Fibroblast of villous mesenchyme (primary cell): ENCODE measurements at regions not wholly inside any gene's neighbourhood (a gene's known extent, or its start where the extent isn't known, plus 50 kb on each side); places are given as distances from the start of the nearest gene placed in this dataset.

ENCODE experiments used
- DNase-seq: peaks from one replicate; pipeline ENCODE4 v3.0.0-alpha.2; 2010; ENCODE audit warnings: low read depth
- H3K4me3 ChIP-seq: 2 replicates; pipeline ENCODE4 v1.5.1; 2011; ENCODE audit warnings: low read depth, mild to moderate bottlenecking, low read length
- CTCF ChIP-seq: IDR thresholded peaks from 2 replicates; pipeline ENCODE4 v1.5.1; 2012; ENCODE audit warnings: low read depth, mild to moderate bottlenecking, low read length; ENCODE audit not compliant: insufficient read depth

DNA sequence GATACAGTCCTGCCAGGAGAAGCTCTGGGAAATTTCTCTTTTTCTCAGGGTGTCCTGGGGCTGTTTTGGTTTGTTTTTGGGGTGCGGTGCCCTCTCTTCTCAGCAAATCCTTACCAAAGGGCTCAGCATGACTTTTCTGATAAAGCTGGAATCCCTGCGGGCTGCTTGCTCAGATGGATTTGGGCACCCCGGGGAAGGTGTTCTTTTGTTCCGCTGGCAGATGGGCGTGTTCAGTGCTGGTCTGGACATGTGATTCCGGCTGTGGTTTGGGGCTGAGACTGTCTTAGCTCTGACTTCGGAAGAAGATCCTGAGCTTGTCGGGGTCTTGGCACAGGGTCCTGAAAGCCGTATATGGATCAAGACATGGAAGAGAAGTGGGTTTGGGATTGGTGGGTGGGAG lies 134.2 kb upstream of the SPRED2 start:
- DNase-seq: no peak
- H3K4me3 ChIP-seq: peak overlapping the region; percentile 31
- no peak for TF ChIP-seq CTCF

DNA sequence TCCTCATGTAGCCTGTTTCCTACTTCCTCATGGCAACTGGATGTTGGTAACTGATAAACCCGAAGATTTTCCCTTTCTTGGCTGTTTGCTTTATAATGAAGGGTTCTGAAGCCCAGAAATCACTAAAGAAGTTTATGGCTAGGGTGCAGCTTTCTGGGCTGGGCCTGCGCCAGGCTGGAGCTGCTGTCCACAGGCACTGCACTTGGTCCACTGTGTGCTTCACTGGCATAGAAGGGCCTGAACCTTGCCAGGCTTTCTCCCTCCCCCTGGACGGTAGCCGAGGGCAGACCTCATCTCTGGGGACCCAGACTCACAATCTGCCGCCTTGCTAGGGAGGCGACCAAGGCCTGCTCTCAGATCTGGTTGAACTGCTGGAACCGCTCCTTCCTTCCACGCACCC lies 133.3 kb upstream of the SPRED2 start:
- no peak for DNase-seq
- H3K4me3 ChIP-seq: no peak overlapping the region
- TF ChIP-seq CTCF: no peak

DNA sequence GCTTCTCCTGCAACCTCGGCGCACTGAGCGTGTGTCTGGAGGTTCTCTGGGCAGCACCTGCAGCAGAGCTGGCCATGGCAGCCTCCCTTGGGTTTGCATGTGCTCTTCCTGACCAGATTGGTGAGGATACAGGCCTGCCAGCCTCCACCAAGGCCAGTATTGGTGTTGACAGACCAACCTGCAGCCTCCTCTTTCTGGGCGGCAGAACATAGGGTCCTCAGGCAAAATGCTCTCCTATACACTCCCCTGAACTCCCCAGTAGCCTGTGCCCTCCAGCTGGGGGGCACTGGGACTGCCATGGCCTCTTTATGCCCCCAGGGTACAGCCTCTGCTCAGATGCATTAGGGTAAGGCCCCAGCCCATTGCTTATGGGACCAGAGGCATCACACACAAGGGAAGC lies 131.9 kb upstream of the SPRED2 start:
- no peak for TF ChIP-seq CTCF
- H3K4me3 ChIP-seq: no peak overlapping the region
- DNase-seq: no peak

DNA sequence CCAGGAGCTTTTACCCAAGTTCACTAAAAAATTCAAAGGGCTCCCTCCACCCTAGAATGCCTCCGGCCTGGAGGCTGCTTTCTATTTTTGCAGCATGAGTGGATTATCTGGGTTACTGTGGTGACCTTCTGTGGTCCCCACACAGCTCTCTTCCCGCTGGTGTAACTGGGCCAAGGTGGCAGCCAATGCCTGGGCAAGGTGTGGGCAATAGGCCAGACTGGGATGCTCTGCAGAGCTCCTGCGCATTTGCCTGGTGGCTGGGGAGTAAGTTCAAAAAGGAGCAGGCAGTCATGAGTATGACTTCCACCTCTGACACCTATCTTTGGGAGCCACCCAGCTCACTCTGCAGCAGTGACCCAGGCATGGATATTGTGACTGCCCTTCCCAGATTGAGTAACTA lies 130.5 kb upstream of the SPRED2 start:
- no peak for TF ChIP-seq CTCF
- DNase-seq: no peak
- no peak overlapping the region for H3K4me3 ChIP-seq

DNA sequence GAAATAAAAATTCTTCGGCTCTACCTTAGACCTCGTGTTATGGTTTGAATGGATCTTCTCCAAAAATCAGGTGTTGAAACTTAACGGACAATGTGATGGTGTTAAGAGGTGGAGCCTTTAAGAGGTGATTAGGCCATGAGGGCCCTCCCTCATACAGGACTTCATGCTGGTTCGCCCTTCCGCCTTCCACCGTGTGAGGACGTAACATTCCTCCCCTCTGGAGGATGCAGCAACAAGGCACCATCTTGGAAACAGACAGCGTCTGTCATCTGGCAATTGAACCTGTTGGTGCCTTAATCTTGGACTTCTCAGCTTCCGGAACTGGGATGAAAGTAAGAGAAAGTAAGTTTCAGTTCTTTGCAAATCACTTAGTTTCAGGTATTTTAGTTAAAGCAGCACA lies 126.3 kb upstream of the SPRED2 start:
- no peak for TF ChIP-seq CTCF
- H3K4me3 ChIP-seq: no peak overlapping the region
- DNase-seq: no peak

DNA sequence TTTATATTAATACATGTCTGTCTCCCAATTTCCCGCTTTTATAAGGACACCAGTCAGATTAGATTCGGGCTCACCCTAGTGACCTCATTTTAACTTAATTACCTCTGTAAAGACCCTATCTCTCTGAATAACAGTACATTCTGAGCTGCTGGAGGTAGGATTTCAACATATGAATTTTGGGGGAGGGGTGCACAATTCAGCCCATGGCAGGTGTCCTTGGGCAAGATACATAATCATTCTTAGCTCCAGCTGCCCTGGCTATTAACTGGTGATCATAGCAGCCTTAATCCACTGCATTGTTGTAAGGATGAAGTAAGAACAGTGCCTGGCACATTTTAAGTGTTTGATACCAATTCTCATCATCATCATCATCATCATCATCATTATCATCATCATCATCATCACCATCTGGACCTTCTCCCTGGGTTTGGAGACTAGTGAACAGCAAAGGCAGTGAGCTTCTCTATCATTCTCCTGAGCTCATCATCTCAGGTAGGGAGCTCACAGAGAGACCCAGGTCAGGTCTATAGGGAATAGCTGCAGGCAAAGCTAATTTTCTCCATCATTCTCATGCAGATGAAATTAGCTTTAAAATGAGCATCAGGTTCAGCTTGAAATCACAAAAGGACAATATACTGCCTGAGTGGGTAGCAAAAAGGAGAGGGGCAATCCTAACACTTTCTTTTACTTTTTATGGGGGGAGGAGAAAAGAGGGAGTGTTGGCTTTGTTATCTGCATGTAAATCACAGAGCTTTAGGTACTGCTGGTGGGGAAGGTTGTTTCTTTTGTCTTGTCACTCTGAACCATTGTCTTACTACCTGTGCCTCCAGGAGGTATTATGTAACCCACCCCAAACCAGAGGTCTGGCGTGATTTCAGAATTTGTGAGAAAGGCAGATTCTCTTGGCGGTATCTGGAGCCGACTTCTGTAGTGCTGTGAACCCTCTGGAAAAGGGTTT lies 125.5 kb upstream of the SPRED2 start:
- no peak for TF ChIP-seq CTCF
- DNase-seq: no peak
- no peak overlapping the region for H3K4me3 ChIP-seq
